Uterus (tissue), 3 donors: ENCODE measurements at regions not wholly inside any gene's neighbourhood (a gene's known extent, or its start where the extent isn't known, plus 50 kb on each side); places are given as distances from the start of the nearest gene placed in this dataset.

Experiments used
- DNase-seq, 2 donors: peaks; one replicate each; pipeline ENCODE4 v3.0.0-alpha.2; 2019 to 2020
- H3K27ac ChIP-seq, 2 donors: fragments of 200-600 bp; sonication (generic); 1 replicate in 1 of 2; 2 replicates in 1 of 2; pipeline ENCODE4 v1.5.1; 2016 to 2018
- H3K27me3 ChIP-seq, 2 donors: fragments of 200-600 bp; sonication (generic); one replicate each; pipeline ENCODE4 v1.5.1; 2018 to 2019; ENCODE audit warnings: control low read depth in 1 of 2
- H3K36me3 ChIP-seq, 2 donors: fragments of 200-600 bp; sonication (generic); one replicate each; pipeline ENCODE4 v1.5.1; 2019; ENCODE audit warnings: control low read depth in 1 of 2
- H3K4me1 ChIP-seq, 2 donors: fragments of 200-600 bp; sonication (generic); one replicate each; pipeline ENCODE4 v1.5.1; 2018 to 2019; ENCODE audit warnings: control low read depth in 1 of 2
- H3K4me3 ChIP-seq, 2 donors: fragments of 200-600 bp; sonication (generic); 1 replicate in 1 of 2; 2 replicates in 1 of 2; pipeline ENCODE4 v1.5.1; 2018 to 2019; ENCODE audit warnings: mild to moderate bottlenecking in 1 of 2
- H3K9me3 ChIP-seq, 2 donors: fragments of 200-600 bp; sonication (generic); one replicate each; pipeline ENCODE4 v1.5.1; 2019; ENCODE audit warnings: control low read depth in 1 of 2
- CTCF ChIP-seq, 4 experiments: fragments of 200-600 bp in 2 of 4; fragments of 450-650 bp in 2 of 4; sonication (generic) in 2 of 4; IDR thresholded peaks; one replicate each; pipeline ENCODE4 v1.5.1; 2016 to 2019; ENCODE audit warnings: antibody characterized with exemption in 4 of 4, mild to moderate bottlenecking in 2 of 4, moderate library complexity in 1 of 4
- POLR2A ChIP-seq, 2 donors: fragments of 450-650 bp; IDR thresholded peaks; one replicate each; pipeline ENCODE4 v1.6.1; 2016; ENCODE audit warnings: antibody characterized with exemption in 2 of 2, mild to moderate bottlenecking in 1 of 2, moderate library complexity in 1 of 2
- intact Hi-C: fragments of 100-400 bp; cut with DNase I; formaldehyde crosslinking; loops from one replicate; pipeline ENCODE4 v1.15.1; 2023; ENCODE audit warnings: low total_unique reads
- donor health status: DM: yes; HTN: yes; CAD: no.

DNA sequence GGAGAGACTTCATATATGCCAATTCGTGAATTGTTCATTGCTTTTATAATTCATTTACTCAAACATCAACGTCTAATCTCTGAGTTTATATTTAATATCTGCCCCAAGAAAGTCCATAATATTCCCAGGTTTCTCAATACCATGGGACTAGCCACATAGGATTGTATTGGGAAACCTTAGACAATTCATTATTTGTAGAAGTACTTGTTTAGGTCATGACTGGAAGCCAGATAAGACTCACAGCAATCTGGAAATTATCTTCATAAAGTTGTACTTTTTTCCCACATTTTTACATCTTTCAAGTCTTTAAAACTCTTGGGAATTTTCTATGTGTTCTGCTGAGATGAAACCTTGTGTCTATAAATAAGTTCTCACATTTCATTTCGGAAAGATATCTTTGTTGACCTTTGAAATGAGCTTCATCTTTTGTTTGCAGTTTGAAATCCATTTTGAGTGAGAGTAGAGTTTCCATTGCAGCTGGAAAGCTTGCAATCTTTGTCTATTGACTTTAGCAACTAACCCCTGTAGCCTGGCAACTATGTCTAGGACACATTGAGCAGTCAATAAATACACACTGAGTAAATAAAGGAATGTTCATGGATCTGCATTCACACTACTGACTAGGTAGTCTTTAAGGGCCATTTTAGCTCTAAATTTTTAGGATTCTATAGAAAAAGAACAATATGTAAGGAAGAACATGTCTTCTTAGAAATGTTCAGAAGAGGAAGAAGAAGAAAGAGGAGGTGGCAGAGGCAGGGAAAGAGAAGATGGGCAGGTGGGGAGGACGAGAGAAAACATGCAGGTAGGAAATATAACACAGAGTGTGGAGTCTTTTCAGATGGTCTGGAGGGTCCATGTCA, 154.4 kb downstream of the LRIG3 start:
- intact Hi-C loops = no loop called here
- TF ChIP-seq POLR2A (IDR thresholded peaks at IDR 0.05) (no peak), CTCF (IDR thresholded peaks at IDR 0.05) (no peak)
- H3K4me3 ChIP-seq = no peak overlapping the region
- no peaks in the 10 kb centered on the region for H3K9me3 ChIP-seq
- DNase-seq = no peak
- H3K27ac ChIP-seq = no peak overlapping the region
- H3K27me3 ChIP-seq = no peaks in the 10 kb centered on the region
- no peaks in the 10 kb centered on the region for H3K36me3 ChIP-seq
- H3K4me1 ChIP-seq = no peaks in the 10 kb centered on the region

GRCh38 chr12:58766513-58766870, 153.8 kb downstream of the LRIG3 start:
- intact Hi-C loops = no loop called here
- no peaks in the 10 kb centered on the region for H3K27me3 ChIP-seq
- no peak for DNase-seq
- no peaks in the 10 kb centered on the region for H3K9me3 ChIP-seq
- no peak overlapping the region for H3K27ac ChIP-seq
- TF ChIP-seq CTCF (IDR thresholded peaks at IDR 0.05) = no peak
- TF ChIP-seq POLR2A (IDR thresholded peaks at IDR 0.05) = no peak
- no peaks in the 10 kb centered on the region for H3K4me1 ChIP-seq
- no peak overlapping the region for H3K4me3 ChIP-seq
- H3K36me3 ChIP-seq = no peaks in the 10 kb centered on the region

DNA sequence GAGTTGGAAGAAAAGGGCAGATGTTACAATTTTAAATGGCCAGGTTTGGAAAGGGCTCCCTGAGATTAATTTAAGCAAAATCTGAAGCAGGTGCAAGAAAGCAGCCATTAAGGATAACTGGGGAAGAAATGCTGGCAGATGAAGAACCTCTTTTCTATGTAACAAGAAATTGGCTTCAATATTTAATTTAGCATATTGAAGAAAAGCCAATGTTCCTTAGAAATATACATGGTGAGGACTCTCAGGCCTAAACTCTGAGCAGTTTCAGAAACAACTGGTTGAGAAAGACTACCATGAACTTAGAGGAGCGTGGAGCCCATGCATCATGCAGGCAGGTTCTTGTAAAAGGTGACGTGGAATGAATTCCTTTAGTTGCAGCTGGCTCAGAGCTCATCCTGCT, 152.8 kb downstream of the LRIG3 start:
- no peaks in the 10 kb centered on the region for H3K9me3 ChIP-seq
- H3K27me3 ChIP-seq = no peaks in the 10 kb centered on the region
- no peak for TF ChIP-seq CTCF (IDR thresholded peaks at IDR 0.05)
- TF ChIP-seq POLR2A (IDR thresholded peaks at IDR 0.05) = no peak
- H3K36me3 ChIP-seq = no peaks in the 10 kb centered on the region
- intact Hi-C loops = no loop called here
- H3K4me1 ChIP-seq = no peaks in the 10 kb centered on the region
- H3K27ac ChIP-seq = no peak overlapping the region
- no peak for DNase-seq
- H3K4me3 ChIP-seq = no peak overlapping the region

- no peak for TF ChIP-seq CTCF (IDR thresholded peaks at IDR 0.05)
- TF ChIP-seq POLR2A (IDR thresholded peaks at IDR 0.05) = no peak
- no peaks in the 10 kb centered on the region for H3K36me3 ChIP-seq
- no peak overlapping the region for H3K4me3 ChIP-seq
- H3K27ac ChIP-seq = no peak overlapping the region
- no peaks in the 10 kb centered on the region for H3K27me3 ChIP-seq
- intact Hi-C loops = no loop called here
- no peaks in the 10 kb centered on the region for H3K4me1 ChIP-seq
- H3K9me3 ChIP-seq = no peaks in the 10 kb centered on the region
- no peak for DNase-seq
Observed at GRCh38 chr12:58773986-58774385, 146.3 kb downstream of the LRIG3 start.

DNA sequence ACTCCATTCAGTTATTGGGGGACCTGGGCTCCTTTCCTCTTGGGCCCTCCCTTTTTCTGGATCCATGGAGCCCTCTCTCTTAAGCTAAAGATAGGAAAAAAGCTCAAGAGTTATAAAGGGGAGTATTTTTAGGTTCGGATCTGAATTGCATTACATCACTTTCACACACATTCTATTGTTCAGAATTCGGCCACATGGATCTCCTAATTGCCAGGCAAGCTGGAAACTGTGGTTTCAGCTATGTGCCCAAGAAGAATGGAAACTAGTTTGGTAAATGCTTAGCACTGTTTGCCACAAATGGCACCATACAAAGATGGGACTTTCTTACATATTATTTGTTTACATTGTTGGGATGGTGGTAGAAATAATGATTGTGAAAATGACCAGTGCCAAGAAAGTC, 145.6 kb downstream of the LRIG3 start:
- no peak overlapping the region for H3K4me3 ChIP-seq
- H3K4me1 ChIP-seq = no peaks in the 10 kb centered on the region
- H3K27ac ChIP-seq = no peak overlapping the region
- no peak for TF ChIP-seq POLR2A (IDR thresholded peaks at IDR 0.05)
- no peak for TF ChIP-seq CTCF (IDR thresholded peaks at IDR 0.05)
- intact Hi-C loops = no loop called here
- no peaks in the 10 kb centered on the region for H3K36me3 ChIP-seq
- DNase-seq = no peak
- H3K9me3 ChIP-seq = no peaks in the 10 kb centered on the region
- no peaks in the 10 kb centered on the region for H3K27me3 ChIP-seq
